Breast epithelium (tissue), 3 donors: ENCODE measurements at regions not wholly inside any gene's neighbourhood (a gene's known extent, or its start where the extent isn't known, plus 50 kb on each side); places are given as distances from the start of the nearest gene placed in this dataset.

Source experiments
- CTCF ChIP-seq, 3 donors: fragments of 450-650 bp; IDR thresholded peaks; one replicate each; pipeline ENCODE4 v1.5.1; 2016 to 2017; ENCODE audit warnings: antibody characterized with exemption in 3 of 3, mild to moderate bottlenecking in 3 of 3, moderate library complexity in 3 of 3
- POLR2A ChIP-seq: fragments of 450-650 bp; IDR thresholded peaks from one replicate; pipeline ENCODE4 v1.6.1; 2016; ENCODE audit warnings: antibody characterized with exemption, mild to moderate bottlenecking, moderate library complexity
- POLR2AphosphoS5 ChIP-seq, 3 donors: sonication (generic); formaldehyde crosslinking; IDR thresholded peaks; one replicate each; pipeline ENCODE4 v1.6.1; 2017; ENCODE audit warnings: antibody characterized with exemption in 3 of 3

GRCh38 chr6:19391926-19392325, 445.2 kb upstream of the ID4 start:
- TF ChIP-seq CTCF (IDR thresholded peaks at IDR 0.05) (no peak), POLR2A (no peak), POLR2AphosphoS5 (IDR thresholded peaks at IDR 0.05) (no peak)
